HG03025 (cell line): ENCODE measurements at regions not wholly inside any gene's neighbourhood (a gene's known extent, or its start where the extent isn't known, plus 50 kb on each side); places are given as distances from the start of the nearest gene placed in this dataset.
A peak's percentile ranks its signal among the peaks of the same experiment; 100 is the strongest.

Experiments used
- ATAC-seq: cut with Tn5 transposase; IDR thresholded peaks from one replicate; pipeline ENCODE4 v1.9.1; 2021; ENCODE audit warnings: mild to moderate bottlenecking, moderate library complexity; ENCODE audit not compliant: unreplicated experiment, low FRiP score

- no peak for ATAC-seq
Measured at GRCh38 chr4:35900286-35901243, 343.7 kb downstream of the ARAP2 start.

DNA sequence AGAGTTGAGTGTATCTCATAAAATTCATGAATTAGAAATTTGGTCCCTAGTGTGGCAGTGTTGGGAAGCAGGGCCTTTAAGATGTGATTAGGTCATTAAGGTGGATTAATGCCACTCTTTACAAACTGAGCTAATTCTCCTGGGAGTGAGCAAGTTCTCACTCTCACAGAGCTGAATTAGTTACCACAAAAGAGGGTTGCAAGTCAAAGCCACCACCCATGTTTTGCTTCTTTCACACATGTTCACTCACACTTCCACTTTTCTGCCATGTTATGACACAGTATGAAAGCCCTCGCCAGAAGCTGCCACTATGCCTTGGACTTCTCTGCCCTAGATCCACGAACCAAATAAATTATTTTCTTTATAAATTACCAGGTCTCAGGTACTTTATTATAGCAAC lies 332.1 kb downstream of the ARAP2 start:
- peak; percentile 93 for ATAC-seq

DNA sequence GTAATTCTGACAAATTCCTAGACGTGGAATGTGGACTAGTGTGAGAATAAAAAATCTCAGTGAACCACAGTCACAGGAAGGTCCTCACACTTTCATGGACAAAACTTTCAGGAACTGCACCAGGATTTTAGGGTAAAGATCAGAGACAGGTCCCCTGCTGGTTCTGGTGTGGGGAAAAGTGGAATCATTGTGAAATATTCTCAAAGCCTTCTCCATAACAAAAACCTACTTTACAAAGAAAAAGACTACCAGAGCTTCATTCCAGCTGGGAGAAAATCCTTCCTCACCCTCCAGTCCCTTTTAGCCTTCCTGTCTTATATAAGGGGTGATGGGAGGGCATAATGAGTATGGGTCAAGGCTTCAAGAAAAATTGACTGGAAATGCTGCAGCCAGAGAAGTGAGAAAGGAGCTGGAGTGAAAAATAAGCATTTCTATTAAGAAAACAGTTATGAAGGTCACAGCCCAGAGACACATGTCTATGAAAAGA lies 325.8 kb downstream of the ARAP2 start:
- ATAC-seq = no peak

DNA sequence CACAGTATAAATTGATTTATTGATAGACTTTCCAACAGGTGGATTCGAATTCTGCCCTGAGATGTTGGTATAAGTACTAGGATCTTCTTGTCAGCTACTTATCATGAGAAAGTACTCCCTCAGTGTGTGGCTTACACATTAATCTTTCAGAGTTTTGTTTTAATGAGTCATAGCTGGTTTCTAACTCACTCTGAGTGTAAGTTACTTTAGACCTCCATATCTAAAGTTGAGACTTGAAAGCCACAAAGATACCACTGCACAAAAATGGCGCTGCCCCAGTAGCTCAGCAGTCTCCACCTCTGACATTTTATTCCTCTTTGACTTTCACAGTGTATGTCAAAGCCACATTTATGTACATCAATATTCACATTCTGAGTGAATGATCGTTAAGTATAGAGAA lies 318.5 kb downstream of the ARAP2 start:
- peak; percentile 67 for ATAC-seq

DNA sequence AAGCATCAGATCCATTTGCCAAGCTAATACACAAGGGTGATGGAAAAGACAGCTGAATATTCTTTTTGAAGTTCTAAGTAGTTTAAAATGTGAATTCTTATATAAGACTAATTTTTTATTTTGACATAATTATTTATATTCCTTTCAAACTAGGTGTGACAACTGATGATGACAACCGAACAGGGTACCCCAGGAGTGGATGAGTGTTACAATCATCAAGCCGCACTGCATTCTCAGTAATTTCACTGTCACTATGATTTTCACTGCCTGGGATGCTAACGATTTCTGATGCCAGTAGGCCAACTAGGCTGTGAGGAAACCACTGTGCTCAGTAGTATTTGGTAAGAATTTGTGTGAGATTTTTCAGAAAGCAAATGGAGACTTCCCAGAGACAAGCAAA lies 317.5 kb downstream of the ARAP2 start:
- ATAC-seq = no peak

DNA sequence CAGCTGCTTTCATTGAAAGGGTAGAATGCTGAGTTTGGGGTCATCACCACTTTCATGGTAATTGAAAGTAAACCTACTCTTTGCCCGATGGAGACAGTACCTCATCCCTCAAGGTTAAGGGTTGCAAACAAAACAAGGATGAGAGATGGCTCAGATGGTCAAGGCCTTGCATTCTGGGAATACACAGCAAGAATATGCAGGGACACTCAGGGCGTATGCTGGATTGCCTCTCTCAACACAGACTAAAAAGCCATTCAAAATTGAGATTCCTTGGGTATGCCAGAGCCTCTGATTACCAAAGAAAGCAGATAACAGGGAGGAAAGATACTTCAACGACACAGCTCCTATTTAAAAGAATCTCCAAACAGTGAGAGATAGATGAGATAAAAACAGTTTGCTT lies 310.4 kb downstream of the ARAP2 start:
- no peak for ATAC-seq

DNA sequence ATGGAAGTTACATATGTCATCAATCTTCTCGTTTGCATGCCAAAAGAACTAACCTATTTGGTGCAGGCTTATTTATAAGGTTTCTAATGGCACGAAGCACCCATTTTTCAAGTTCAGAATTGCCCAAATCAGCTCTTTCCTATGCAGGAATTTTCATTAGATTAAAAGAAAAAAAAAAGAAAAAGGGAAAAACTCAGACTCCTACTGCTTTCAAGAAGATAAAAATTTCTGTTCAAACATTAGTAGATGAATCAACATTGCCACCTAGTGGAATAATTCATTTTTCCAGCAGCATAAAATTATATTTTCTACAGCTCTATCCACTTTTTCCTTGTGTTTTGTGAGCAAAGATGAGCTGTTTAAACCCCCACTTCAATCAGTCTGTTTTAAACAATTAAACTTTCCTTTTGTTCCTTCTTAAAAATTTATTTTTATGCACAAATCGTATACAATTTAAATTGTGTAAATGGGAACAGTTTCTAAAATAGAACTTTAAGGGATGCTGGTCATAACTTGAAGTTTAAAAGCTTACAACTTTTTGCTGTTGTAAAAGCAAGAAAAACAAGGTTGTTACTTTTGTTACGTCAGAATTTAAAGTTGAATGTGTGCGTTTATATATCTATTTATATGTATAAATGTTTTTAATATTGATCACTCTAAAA lies 309.9 kb downstream of the ARAP2 start:
- no peak for ATAC-seq

GRCh38 chr4:35938936-35939335 lies 305.4 kb downstream of the ARAP2 start:
- no peak for ATAC-seq

DNA sequence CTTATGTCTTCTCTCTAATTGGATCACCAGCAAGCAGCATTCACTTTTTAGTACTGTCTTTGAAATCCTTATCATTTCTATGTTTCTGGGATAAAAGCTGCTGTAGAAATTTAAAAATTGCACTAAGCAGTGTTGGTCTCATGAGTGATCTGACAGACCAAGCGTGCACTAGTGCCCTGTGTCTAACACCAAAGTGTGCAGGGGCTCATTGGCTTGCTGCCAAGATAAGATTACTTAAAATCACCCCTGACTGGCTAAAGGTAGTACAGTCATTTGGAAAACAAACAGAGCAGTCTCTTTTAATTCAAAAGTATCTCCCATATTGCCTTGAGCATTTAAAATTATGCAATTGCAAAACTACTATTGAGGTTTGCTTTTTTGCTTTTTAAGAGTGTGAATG lies 304.6 kb downstream of the ARAP2 start:
- no peak for ATAC-seq

- no peak for ATAC-seq
Measured at GRCh38 chr4:35942092-35942491, 302.2 kb downstream of the ARAP2 start.

GRCh38 chr4:35943606-35944005 lies 300.7 kb downstream of the ARAP2 start:
- ATAC-seq = no peak

DNA sequence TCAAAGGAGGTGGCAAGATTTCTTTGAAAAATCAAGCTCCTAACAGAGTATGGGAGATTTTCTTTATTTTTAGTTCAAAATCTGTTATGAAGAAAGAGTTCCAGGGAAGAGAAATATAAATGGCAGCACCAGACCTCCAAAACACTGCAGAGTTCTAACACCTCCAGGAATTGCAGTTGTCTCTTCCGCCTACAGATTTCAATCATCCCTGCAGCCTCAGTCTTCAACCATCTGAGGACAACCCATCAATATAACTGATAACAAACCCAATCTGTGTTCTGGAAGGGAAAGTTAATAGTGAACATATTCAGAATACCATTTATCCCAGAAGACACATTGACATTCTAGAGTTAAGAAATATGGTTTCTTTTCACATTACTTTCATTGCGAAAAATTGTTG lies 296.1 kb downstream of the ARAP2 start:
- ATAC-seq = no peak

DNA sequence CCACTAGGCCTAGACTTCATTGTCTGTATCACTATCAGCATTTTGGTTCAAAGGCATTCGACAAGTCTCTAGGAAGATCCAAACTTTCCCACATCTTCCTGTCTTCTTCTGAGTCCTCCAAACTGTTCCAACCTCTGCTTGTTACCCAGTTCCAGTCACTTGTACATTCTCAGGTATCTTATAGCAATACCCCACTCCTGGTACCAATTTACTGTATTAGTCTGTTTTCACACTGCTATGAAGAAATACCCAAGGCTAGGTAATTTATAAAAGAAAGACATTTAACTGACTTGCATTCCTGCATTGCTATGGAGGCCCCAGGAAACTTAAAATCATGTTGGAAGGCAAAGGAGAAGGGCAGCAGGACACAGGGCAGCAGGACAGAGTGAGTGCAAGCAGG lies 293.9 kb downstream of the ARAP2 start:
- no peak for ATAC-seq

DNA sequence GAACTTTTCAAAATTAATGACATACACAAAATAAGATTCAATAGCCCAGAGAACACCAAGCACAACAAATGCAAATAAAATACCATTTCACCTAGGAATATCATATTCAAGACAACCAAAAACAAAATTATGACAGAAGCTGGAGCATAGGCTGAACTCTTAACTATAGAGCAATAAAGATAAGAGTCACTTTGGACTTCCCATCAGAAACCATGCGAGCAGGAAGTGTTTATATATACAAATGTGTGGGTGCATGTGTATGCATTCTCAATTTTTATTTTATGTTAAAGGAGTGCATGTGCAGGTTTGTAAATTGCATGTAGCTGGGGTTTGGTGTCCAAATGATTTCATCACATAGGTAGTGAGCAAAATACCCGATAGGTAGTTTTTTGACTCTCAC lies 291.6 kb downstream of the ARAP2 start:
- ATAC-seq = no peak

- ATAC-seq = no peak
Measured at GRCh38 chr4:35963383-35963782, 280.9 kb downstream of the ARAP2 start.

GRCh38 chr4:35963974-35964515 lies 280.3 kb downstream of the ARAP2 start:
- ATAC-seq = no peak

DNA sequence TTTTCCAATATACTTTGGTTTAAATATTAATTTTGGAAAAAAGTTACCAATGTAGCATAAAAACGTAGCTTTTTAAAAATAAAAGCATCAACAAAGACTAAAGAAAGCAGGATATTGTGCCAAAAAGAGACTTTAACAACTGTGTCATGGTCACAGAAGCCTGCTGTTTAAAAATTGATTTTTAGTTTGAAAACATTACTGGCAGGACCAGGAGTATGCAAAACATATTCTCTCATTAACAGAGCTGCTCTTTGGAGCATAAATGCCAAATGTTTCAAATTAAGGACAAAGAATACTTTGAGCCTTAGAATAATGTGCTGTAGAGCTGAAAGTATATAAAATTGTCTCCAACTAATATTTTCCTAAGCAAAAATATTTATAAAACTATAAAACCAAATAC lies 279.0 kb downstream of the ARAP2 start:
- ATAC-seq = no peak

- no peak for ATAC-seq
Measured at GRCh38 chr4:35966566-35966965, 277.7 kb downstream of the ARAP2 start.

GRCh38 chr4:35970366-35970960 lies 273.9 kb downstream of the ARAP2 start:
- peak; percentile 59 for ATAC-seq

GRCh38 chr4:35972814-35973213 lies 271.5 kb downstream of the ARAP2 start:
- ATAC-seq = no peak
